GM18520 (cell line): ENCODE measurements at regions not wholly inside any gene's neighbourhood (a gene's known extent, or its start where the extent isn't known, plus 50 kb on each side); places are given as distances from the start of the nearest gene placed in this dataset.
"Not testable (repeated sequence)": the region's sequence is repeated elsewhere in the genome, so short reads cannot be mapped to it uniquely, and the experiment has no call there.

Experiments
- ATAC-seq: cut with Tn5 transposase; IDR thresholded peaks from one replicate; pipeline ENCODE4 v1.9.1; 2021; ENCODE audit not compliant: unreplicated experiment

DNA sequence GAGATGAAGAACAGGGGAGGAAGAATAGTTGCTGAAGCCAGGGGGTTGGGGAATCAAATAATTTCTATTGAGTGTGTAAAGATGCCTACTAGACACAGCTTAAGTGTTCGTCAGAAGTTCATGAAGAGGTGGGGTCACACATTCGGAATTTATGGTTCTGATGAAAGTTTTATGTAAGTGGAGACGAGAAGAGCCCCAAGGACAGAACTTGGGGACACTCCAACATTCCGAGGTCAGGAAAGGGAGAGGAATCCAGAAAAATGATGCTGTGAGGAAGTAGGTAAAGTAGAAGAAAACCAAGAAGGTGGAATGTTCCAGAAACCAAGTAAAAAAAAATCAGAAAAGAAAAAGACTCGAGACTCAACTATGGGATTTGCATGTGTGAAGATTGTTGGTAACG lies 272.5 kb downstream of the SIPA1L2 start:
- ATAC-seq: no peak

DNA sequence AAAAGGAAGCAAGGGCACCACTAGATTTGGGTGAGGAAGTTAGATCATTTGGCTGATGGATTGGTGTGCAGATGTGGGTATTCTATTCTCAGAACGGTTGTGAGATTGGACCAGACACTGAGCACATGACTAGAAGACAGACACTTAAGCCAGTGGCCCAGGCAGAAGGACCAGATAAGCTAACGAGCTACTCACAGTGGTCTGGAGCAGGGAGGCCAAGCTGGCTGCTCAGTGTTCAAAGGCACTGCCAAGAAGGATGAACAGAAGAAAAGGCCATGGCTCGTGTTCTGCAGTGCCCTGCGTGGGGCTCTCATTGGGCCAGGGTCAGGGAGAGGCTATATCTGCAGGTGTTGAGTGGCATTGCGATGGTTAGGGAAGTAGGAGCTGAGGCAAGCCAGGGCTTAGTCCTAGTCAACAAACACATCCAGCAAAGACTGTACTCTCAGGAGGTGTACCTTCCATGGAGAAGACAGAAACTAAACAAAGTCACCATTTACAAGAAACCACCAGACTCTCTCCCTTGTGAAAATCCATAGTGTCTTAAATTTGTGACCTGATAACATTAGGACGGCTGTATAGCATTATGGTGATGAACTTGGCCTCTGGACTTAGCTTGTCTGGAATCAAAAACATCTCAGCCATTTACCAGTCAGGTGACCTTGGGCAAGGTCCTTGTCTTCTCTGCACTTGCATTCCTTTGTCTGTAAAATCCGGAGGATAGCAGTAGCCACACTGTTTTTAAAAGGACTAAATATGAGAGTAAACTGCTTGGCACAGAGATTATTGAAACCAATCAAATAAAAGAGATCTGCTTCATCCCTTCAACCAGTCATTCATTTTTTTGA lies 274.5 kb downstream of the SIPA1L2 start:
- ATAC-seq: no peak

DNA sequence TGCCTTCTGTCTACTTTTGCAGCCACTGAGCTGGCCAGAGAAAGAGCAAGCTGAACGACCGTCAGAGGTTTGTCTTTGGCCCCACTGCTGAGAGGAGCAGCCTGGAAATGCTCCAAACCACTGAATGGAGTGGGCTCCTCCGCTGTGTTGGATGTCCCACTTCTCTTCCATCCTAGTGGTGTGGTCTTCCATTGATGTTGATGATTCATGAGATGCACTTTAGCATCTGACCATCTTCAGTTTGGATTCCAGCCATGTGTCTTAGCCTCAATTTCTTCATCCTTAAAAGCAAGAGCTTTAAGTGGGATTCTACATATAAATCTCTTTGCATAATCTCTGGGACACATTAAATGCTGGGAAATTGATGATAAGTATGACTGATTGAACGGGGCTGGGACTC lies 276.9 kb downstream of the SIPA1L2 start:
- no peak for ATAC-seq

DNA sequence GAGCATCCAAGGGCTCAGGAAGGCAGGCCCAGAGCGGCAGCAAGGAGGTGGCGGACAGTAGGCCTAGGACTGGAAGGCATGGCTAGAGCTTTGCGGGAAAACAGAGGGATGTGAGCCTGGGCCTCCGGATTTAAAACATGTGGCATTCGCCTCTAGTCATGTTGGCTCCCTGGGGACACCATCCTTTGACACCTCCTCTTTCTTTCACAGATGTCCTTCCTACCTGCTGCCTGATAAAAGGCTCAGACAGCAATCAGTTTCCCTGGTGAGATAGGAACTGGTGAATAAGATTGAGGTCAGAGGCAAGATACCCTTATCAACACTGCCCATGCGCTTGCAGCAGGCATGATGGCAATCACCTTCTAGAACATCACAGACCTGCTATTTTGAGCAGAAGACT lies 277.6 kb downstream of the SIPA1L2 start:
- no peak for ATAC-seq

DNA sequence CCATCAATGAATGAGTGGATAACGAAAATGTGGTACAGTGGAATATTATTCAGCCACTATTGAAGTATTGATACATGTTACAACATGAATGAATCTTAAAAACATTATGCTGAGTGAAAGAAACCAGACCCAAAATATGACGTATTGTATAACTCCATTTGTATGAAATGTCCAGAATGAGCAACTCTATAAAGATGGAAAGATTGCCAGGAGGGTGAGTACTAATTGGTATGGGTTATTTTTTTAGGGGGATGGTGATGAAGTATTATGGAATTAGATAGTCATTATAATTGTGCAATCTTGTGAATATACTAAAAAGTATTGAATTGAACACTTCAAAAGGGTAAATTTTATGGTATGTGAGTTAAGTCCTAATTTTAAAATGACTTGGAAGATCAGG lies 278.6 kb downstream of the SIPA1L2 start:
- ATAC-seq: no peak

DNA sequence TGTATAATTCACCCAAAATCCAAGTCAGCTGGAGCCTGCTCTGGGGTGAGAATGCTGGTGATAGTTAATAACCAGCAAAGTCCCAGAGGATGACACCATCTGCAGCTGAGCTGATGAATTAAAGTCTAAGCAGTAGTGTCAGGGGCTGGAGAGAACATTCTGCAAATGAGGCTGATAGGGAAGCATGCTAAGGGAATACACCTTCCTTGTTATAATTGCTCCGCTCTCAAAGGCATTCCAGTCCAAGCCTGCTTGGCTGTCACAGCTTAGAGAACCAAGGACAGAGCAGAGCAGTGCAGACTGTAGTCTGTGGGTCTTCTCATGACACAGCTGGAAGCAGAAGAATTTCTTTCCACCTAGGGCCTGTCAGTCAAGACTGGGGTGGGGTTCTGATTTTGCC lies 283.1 kb downstream of the SIPA1L2 start:
- no peak for ATAC-seq

DNA sequence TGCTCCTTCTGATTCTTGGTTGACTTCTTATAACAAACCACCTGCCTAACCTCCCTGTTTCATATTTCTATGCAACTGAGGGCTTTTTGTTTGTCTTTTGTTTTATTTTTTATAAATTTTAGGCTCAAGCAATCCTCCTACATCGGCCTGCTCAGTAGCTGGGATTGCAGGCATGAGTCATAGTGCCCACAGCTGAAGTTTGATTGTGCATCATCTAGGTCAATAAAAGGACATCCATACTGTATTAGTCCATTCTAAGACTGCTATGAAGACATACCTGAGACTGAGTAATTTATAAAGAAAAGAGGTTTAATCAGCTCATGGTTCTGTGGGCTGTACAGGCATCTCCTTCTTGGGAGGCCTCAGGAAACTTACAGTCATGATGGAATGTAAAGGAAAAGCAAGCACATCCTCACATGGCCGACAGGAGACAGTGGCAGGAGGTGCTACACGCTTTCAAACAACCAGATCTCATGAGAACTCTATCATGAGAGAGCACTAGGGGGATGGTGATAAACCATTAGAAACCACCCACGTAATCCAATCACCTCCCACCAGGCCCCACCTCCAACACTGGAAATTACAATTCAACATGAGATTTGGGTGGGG lies 285.0 kb downstream of the SIPA1L2 start:
- no peak for ATAC-seq

DNA sequence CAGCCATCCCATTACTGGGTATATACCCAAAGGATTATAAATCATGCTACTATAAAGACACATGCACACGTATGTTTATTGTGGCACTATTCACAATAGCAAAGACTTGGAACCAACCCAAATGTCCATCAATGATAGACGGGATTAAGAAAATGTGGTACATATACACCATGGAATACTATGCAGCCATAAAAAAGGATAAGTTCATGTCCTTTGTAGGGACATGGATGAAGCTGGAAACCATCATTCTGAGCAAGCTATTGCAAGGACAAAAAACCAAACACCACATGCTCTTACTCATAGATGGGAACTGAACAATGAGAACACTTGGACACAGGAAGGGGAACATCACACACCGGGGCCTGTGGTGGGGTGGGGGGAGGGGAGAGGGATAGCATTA lies 285.7 kb downstream of the SIPA1L2 start:
- not testable (repeated sequence) for ATAC-seq

DNA sequence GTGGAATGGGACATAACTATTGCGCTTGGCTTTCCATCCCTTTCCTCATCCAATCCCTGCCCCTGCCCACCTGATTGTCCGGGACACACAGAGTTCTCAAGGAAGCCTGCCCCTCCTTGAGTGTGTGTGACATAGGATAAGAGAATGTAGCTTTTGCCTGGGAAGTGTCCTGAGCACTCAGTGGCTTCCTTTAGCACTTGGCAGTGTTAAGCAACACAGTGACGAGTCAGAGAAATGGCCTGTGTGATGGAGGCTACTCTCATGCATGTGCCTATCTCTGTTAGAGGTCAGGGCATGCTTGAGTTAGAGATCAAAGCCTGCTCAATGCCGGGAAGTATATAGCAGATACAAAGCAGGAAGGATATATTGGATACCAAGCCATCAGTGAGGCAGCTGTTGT lies 289.5 kb downstream of the SIPA1L2 start:
- ATAC-seq: no peak

DNA sequence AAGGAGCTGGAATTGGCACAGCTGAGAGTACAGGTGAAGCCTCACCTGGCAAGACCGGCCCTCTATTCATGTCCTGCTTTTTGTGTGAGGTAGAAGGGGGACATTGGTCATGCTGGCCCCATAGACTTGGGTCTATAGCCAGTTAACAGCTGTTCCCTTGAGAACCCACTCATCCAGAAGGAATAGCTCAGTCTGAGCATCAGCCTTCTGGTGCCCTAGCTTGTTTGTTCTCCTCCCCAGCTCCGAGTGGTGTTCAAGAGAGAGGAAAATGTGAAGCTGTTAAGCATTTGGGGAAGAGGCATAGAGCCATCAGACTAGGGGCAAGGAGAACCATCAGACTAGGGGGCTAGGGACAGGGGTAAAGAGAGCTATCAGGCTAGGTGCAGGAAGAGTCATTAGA lies 290.9 kb downstream of the SIPA1L2 start:
- no peak for ATAC-seq

DNA sequence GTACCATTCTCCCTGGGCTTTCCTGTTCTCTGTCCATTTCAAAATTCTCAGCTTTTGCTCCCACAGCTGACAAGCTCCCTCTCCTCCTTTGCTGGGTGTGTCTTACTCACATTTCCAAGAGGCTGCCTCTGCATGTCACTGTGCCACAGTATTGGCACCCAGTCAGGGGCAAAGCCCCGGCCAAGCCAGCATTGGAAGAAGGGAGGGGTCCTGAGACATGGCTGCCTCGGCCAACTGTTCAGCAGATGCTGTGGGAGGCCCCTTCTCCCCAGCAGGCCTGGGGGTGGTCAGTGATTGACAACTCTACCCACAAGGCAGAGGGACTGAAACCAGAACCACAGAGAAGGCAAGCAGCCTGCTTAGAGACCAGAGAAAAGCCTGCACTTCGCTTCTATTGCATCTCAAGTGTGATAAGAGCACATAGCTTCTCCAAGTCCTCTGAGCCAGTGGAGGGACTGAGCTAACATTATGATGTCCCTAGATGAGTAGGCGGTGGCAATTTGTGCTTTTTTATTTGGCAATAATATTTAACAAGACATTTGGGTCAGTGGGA lies 294.1 kb downstream of the SIPA1L2 start:
- ATAC-seq: no peak

DNA sequence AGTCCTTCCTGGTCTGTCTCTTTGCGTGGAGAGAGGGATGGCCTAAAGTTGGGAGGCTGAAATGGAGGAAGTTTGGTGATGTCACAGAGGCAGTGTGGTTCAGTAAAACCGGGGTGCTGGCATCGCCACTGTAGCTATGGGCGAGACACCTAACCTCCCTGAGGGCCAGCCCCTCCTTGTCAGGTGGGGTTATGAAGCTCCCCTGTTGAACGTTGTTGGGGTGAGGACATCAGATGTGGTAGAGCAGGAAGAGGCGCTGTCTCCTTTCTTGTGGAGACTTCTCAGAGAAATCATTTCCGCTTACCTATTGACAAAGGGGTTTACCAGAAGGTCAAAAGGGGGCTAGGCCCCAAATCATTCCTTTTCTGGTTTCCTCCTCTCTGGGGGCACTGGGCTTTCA lies 294.7 kb downstream of the SIPA1L2 start:
- no peak for ATAC-seq

DNA sequence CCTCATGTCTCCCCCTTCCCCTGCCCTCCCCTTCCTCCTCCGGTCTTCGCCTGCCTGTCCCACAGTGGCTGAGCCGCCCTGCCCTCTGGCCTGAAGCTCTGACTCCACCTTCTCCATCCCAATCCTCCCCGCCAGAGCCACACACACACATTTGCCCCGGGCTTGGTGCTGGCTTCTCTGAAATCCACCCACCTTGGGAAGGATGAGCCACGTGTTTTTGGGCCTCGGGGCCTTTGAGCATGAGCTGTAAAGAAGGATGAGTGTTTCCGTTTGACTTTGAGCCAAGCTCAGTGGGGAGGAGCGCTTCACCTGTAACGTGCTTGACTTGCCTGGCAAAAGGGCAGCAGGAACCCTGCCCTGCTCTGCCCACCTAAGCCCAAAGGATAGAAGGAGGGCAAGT lies 295.1 kb downstream of the SIPA1L2 start:
- no peak for ATAC-seq

DNA sequence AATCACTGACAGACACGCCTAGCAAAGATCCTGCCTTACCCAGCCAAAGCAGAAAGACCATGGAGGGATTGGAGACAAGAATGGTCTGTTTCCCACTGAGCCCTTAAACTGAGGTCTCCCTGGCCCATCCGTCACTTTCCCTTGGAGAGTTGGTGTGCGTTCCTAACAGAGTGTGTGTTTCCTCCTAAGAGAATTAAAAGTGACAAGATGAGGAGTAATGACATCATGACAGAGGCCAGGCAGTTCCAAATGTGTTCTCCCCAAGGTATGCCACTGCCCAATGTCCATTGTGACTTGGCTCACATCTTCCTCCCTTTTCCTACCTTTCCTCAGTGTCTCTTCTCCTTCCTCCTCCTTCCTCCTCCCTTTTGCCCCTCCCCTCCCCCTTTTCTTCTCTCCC lies 295.7 kb downstream of the SIPA1L2 start:
- no peak for ATAC-seq

DNA sequence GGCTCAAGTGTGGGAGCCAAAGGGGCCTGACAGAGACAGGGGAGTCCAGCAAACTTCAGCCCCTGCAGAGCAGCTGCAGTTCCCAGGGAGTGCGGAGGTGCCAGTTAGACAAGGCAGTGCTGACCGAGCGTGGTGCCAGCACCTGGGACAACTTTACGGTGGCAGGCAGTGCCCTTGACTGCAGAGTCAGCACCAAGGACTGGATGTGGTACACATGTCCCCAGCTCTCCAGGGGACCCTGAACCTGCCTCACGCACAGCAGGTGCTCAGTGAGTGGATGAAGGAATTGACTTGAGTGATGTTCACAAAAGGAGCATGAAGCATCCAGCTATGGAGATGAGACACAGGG lies 296.5 kb downstream of the SIPA1L2 start:
- no peak for ATAC-seq

DNA sequence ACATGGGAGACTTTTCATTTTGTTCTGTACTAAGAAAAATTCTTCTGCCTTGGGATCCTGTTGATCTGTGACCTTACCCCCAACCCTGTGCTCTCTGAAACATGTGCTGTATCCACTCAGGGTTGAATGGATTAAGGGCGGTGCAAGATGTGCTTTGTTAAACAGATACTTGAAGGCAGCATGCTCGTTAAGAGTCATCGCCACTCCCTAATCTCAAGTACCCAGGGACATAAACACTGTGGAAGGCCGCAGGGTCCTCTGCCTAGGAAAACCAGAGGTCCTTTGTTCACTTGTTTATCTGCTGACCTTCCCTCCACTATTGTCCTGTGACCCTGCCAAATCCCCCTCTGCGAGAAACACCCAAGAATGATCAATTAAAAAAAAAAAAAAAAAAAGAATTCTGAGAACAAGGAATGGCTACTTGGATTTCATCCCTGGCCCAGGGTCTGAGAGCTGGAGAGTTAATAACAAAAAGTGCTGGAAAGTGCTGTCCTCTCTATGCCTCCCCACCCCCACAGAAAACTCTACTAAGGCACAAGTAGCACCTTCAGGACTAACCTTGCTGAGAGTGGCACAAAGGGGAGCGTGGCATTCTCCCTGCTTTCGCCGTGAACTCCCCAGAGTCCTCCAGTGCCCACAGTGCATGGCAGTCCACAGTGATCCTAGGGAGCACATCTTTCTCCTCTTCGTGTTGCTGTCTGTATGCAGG lies 297.1 kb downstream of the SIPA1L2 start:
- ATAC-seq: not testable (repeated sequence)

DNA sequence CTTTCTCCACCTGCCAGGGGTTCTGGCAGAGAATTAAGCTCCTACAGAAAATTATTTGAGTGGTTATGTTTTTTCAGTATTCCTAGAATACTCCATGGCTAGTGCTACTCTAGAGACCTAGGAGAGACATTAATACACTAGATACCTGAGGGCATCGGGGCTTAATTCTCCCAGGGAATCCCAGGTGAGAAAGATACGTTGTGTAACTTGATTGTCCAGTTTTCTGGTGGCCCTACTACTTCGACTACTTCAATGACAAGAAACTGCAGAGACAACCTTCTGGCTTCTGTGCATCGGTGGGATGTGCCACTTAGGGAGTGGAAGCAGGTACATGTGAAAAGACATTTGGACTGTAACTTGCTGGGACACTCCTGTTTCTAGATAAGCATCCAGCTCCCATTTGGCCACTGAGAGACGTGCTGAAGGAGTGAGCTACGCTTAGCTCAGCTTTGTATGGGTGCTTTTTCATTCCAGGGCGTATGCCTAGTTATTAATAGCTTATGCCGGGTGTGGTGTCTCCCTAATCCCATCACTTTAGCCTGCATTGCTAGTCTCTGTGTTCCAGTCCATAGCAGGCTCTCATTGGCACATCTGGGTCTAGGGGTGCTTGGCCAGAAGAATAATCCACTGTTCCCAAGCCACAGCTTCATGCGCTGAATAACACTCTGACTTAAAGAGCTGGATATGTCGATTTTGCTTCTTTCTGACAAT lies 300.7 kb downstream of the SIPA1L2 start:
- ATAC-seq: no peak

DNA sequence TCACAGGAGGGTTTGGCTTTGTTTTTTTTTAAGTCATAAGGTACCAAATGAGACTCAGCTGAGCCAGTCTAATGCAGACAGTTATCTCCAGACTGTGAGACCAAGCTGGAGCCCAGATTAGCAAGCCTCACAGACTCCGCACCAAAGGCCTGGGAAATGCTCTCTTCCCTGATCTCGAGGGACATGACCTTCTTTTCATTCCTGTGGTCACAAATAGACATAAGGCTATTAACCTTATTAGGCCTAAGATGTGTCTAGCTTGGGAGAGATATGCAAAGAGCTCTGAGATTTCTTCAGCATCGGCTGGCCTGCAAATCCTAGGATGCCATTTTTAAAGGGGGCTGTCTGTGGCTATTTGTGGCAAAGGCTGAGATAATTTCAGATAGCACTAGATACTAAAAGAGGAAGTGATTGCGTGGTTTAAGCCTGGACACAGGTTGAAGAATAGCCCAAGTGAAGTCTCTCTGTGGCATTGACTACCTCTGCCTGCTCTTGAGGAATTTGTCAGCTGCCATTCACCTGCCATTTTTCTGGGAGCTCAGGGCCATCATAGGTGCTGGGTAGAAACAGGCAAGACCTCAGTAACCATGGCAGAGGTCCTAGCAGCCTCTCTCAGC lies 301.3 kb downstream of the SIPA1L2 start:
- ATAC-seq: no peak

DNA sequence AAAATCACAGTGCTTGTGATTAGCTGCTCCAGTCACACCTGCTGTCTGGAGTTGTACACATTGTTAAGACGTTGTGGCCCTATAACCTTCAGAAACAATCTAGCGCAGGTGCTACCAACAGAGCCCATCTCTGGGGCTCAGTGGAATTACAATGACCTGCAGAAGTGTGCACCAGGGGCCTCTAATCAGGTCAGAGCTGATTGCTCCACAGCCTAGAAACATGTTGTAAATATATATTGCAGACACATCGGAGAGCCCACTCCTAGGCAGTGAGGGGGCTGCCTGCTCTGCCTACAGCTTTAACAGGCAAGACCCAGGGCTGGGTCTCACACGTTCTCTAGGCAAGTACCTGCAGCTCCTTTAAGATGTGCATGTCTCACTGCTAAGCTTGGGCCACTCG lies 302.0 kb downstream of the SIPA1L2 start:
- no peak for ATAC-seq

DNA sequence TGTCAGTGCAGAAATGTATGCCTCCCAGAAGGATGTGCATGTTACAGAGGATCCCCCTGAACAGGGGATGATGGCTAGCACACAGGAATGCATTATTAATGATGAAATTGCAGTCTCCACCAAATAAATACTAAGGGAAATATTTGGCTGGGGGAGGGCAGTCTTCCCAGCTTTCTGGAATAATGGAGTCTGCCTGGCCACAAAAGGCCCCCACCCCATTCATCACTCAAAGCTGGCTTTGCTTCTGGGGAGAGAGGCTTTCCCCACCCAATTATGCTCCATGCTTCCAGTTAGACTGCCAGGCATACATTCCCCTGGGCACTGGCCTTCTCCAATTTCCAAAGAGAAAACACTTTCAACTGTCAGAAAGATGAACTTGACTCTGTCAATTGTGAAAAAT lies 302.7 kb downstream of the SIPA1L2 start:
- no peak for ATAC-seq

DNA sequence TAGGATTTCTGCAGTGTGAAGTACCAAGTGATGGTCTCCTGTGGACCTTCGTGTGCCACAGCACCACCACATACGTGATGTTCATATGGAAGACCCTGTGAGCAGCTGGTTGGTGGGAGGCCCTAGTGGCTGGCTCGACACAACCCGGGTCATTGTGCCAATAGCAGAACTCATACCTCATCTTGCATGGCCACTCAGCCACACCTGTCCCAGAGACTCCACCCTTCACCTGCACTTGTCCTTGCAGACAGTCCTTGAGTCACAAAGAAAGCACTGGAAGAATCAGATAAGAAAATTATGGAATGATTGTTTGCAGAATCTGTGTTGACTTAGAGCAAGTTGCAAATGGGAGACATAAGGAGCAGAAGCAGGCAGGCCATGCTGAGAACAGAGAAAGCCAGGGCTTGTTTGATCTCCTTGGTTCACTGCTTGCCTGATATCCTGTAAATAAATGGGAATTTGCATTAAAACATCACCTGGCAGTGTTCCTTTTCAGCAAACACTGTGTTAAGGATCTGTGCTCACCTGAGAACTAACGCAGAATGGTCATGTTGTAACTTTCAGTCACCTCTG lies 307.7 kb downstream of the SIPA1L2 start:
- no peak for ATAC-seq
